PC-3 (cell line): ENCODE measurements at regions not wholly inside any gene's neighbourhood (a gene's known extent, or its start where the extent isn't known, plus 50 kb on each side); places are given as distances from the start of the nearest gene placed in this dataset.
A peak's percentile ranks its signal among the peaks of the same experiment; 100 is the strongest.

ENCODE experiments used
- ATAC-seq: fragments of 200-7000 bp; cut with Tn5 transposase; 2 replicates; pipeline ENCODE4 v1.9.1; 2020; ENCODE audit warnings: mild to moderate bottlenecking, moderate library complexity
- BruUV-seq: library from RNA; stranded (reverse); fragments of 400-500 nt; replicated peaks from 2 replicates; lab custom pipeline; 2021; lab: Mats Ljungman, UMichigan
- CTCF ChIA-PET: fragments of 300-600 bp; sonication (Branson Sonifier 250); formaldehyde crosslinking; loops from one replicate; lab custom pipeline; 2022; ENCODE audit warnings: antibody characterized with exemption; lab: Charles Lee
- POLR2A ChIA-PET: fragments of 300-600 bp; sonication (Branson Sonifier 250); formaldehyde crosslinking; loops from one replicate; lab custom pipeline; 2022; ENCODE audit warnings: antibody characterized with exemption; ENCODE audit not compliant: unreplicated experiment; lab: Charles Lee
- DNase-seq: peaks from one replicate; pipeline ENCODE4 v3.0.0-alpha.2; 2015
- H2AFZ ChIP-seq: fragments of 300-600 bp; sonication (generic); 2 replicates; pipeline ENCODE4 v1.6.0; 2016; ENCODE audit warnings: antibody characterized with exemption, low read length
- H3F3A ChIP-seq: fragments of 300-600 bp; sonication (generic); one replicate; pipeline ENCODE4 v1.6.0; 2017; ENCODE audit warnings: antibody characterized with exemption, low read length, control low read depth, mild to moderate bottlenecking; ENCODE audit not compliant: unreplicated experiment
- H3K27ac ChIP-seq: fragments of 300-600 bp; sonication (generic); 2 replicates; pipeline ENCODE4 v1.5.1; 2016; ENCODE audit warnings: mild to moderate bottlenecking, low read length
- H3K27me3 ChIP-seq: fragments of 300-600 bp; sonication (generic); 2 replicates; pipeline ENCODE4 v1.6.1; 2016; ENCODE audit warnings: low read length, mixed read lengths
- H3K36me3 ChIP-seq: fragments of 300-600 bp; sonication (generic); 2 replicates; pipeline ENCODE4 v1.6.1; 2016; ENCODE audit warnings: low read depth, mixed run types, low read length, mixed read lengths
- H3K4me1 ChIP-seq: fragments of 300-600 bp; sonication (generic); 2 replicates; pipeline ENCODE4 v1.5.1; 2016; ENCODE audit warnings: low read length; ENCODE audit not compliant: insufficient read depth
- H3K4me2 ChIP-seq: fragments of 300-600 bp; sonication (generic); 2 replicates; pipeline ENCODE4 v1.6.0; 2016; ENCODE audit warnings: low read length
- H3K4me3 ChIP-seq: fragments of 300-600 bp; sonication (generic); 2 replicates; pipeline ENCODE4 v1.5.1; 2016; ENCODE audit warnings: mild to moderate bottlenecking, low read length, mixed read lengths
- H3K79me2 ChIP-seq: fragments of 300-600 bp; sonication (generic); 2 replicates; pipeline ENCODE4 v1.6.1; 2017; ENCODE audit warnings: low read length, mixed read lengths
- H3K9ac ChIP-seq: fragments of 300-600 bp; sonication (generic); 2 replicates; pipeline ENCODE4 v1.6.0; 2016; ENCODE audit warnings: mild to moderate bottlenecking, low read length
- H3K9me2 ChIP-seq: fragments of 300-600 bp; sonication (generic); replicated peaks from 2 replicates; pipeline ENCODE4 v1.6.1; 2016; ENCODE audit warnings: mixed run types, low read length, mixed read lengths
- H3K9me3 ChIP-seq: fragments of 300-600 bp; sonication (generic); 2 replicates; pipeline ENCODE4 v1.6.1; 2016; ENCODE audit warnings: low read length, mixed read lengths
- H4K20me1 ChIP-seq: fragments of 300-600 bp; sonication (generic); 2 replicates; pipeline ENCODE4 v1.6.1; 2016; ENCODE audit warnings: low read length, mixed read lengths
- EZH2 ChIP-seq: fragments of 300-600 bp; sonication (generic); IDR thresholded peaks from one replicate; pipeline ENCODE4 v1.6.1; 2017; ENCODE audit warnings: antibody characterized with exemption, mild to moderate bottlenecking, low read length; ENCODE audit not compliant: unreplicated experiment
- EZH2phosphoT487 ChIP-seq: fragments of 300-600 bp; sonication (generic); IDR thresholded peaks from 2 replicates; pipeline ENCODE4 v1.6.1; 2018; ENCODE audit warnings: mild to moderate bottlenecking, antibody characterized with exemption, low read length, borderline replicate concordance
- intact Hi-C: fragments of 100-400 bp; cut with micrococcal nuclease; formaldehyde crosslinking; loops from 2 replicates; pipeline ENCODE4 v1.9.0; 2023
- TF ChIP-seq, protein P1 (sequence below): fragments of 300-600 bp; sonication (generic); conservative IDR thresholded peaks from 2 replicates; pipeline ENCODE4 v1.5.1; 2017; ENCODE audit warnings: antibody characterized with exemption, low read depth, mild to moderate bottlenecking, low read length

DNA sequence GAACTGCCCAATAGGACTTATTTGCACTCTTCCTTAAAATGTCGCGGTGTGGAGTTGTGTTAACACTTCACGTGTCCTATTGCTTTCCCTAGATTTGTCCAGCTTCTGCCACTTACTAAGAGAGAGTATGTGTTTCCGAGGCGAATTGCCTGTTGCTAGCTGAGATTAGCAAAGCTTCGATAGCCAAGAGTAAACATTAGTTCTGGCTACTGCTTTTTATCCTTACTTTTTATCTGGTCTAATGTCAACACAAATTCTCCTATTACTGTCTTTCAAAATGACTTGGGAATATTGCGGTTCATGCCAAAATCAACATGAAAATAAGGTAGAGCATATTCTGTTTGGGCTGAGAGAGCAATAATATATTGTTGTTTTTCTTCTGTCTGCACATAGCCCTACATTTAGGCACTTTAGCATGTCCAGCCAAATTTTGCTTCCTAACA lies 90.4 kb upstream of the VEGFC start:
- H2AFZ ChIP-seq, result peak overlapping the region; percentile 35
- no peaks in the 10 kb centered on the region for H3K9me3 ChIP-seq
- DNase-seq (peak; percentile 72), ATAC-seq (peak; percentile 34)
- peaks cover 44% of the 10 kb centered on the region for H3K4me1 ChIP-seq
- TSS peak; percentile 86 for BruUV-seq
- H4K20me1 ChIP-seq, result no peaks in the 10 kb centered on the region
- no peaks in the 10 kb centered on the region for H3K36me3 ChIP-seq
- CTCF ChIA-PET, result interaction anchor here (0.6 kb wide), 1 partner anchor 21 kb away, joined by 3 read pairs; no protein-coding TSS in a partner anchor
- H3K27me3 ChIP-seq, result no peaks in the 10 kb centered on the region
- peak overlapping the region; percentile 47 for H3K4me3 ChIP-seq
- intact Hi-C loops, result loop anchor here (1.0 to 5.0 kb wide), 9 partner anchors 18 to 386 kb away; no protein-coding TSS in a partner anchor
- peaks cover 6% of the 10 kb centered on the region; the same call in 1 of the 2 replicates for H3K79me2 ChIP-seq
- H3K4me2 ChIP-seq, result peak overlapping the region; percentile 75
- no peaks in the 10 kb centered on the region for H3K9me2 ChIP-seq
- H3K9ac ChIP-seq, result peak overlapping the region; percentile 84
- POLR2A ChIA-PET, result no interaction called here
- peaks cover 5% of the 10 kb centered on the region for H3F3A ChIP-seq
- H3K27ac ChIP-seq, result peak overlapping the region; percentile 99
- TF ChIP-seq, protein P1, sequence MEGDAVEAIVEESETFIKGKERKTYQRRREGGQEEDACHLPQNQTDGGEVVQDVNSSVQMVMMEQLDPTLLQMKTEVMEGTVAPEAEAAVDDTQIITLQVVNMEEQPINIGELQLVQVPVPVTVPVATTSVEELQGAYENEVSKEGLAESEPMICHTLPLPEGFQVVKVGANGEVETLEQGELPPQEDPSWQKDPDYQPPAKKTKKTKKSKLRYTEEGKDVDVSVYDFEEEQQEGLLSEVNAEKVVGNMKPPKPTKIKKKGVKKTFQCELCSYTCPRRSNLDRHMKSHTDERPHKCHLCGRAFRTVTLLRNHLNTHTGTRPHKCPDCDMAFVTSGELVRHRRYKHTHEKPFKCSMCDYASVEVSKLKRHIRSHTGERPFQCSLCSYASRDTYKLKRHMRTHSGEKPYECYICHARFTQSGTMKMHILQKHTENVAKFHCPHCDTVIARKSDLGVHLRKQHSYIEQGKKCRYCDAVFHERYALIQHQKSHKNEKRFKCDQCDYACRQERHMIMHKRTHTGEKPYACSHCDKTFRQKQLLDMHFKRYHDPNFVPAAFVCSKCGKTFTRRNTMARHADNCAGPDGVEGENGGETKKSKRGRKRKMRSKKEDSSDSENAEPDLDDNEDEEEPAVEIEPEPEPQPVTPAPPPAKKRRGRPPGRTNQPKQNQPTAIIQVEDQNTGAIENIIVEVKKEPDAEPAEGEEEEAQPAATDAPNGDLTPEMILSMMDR, result no peak
- TF ChIP-seq EZH2, result no peak
- TF ChIP-seq EZH2phosphoT487, result no peak

DNA sequence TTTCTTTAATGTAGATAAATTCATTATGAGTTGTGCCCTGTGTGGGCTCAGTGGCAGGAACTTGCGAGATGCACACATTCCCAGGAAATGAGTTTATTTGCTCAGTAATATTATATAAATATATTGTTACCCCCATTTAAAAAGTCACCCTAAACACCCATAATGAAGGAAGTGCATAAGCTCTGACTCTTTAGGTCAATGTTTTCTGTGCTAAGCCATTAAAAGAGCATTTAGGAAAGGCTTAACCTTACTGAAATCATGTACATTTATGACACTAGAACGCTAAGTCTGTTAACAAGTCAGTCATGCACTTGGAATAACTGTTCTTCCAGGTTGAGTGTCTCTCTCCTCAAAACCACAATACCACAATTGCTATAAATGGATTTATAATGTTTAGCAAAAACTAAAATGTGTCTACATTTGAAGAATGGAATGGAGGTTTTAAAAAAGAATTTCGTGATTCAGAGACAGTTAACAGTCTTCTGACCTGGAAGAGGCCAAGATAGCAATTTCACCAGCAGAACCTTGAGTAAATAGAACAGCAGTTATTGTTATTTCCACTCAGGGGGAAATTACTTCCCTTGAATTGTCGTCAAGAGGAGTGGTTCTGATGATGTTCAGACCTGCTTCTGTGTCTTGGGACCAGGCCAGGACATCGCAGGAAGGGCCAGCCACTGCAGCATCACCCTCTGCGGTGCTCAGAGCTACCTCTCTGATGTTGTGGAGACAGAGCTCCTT lies 91.1 kb upstream of the VEGFC start:
- BruUV-seq, result no TSS peak
- CTCF ChIA-PET, result no interaction called here
- Histone ChIP-seq H3K4me1 (peaks cover 44% of the 10 kb centered on the region), H3K9me2 (no peaks in the 10 kb centered on the region), H3K4me2 (peak overlapping the region; percentile 75), H3K9ac (peak overlapping the region; percentile 84), H3K27me3 (no peaks in the 10 kb centered on the region), H3K4me3 (peak overlapping the region; percentile 36), H3K27ac (peak overlapping the region; percentile 99), H2AFZ (no peak overlapping the region), H3K9me3 (no peaks in the 10 kb centered on the region), H4K20me1 (no peaks in the 10 kb centered on the region), H3K36me3 (no peaks in the 10 kb centered on the region), H3K79me2 (peaks cover 6% of the 10 kb centered on the region; the same call in 1 of the 2 replicates), H3F3A (peaks cover 5% of the 10 kb centered on the region)
- TF ChIP-seq EZH2phosphoT487 (no peak), EZH2 (no peak)
- TF ChIP-seq, protein P1, result no peak
- DNase-seq, result peak; percentile 93
- peak; percentile 77 for ATAC-seq
- POLR2A ChIA-PET, result interaction anchor here (0.6 to 0.7 kb wide), 3 partner anchors 21 to 92 kb away, joined by 3 to 5 read pairs (median 4); partner anchors contain the start of gene VEGFC
- intact Hi-C loops, result loop anchor here (1.0 to 5.0 kb wide), 10 partner anchors 17 to 507 kb away; no protein-coding TSS in a partner anchor

DNA sequence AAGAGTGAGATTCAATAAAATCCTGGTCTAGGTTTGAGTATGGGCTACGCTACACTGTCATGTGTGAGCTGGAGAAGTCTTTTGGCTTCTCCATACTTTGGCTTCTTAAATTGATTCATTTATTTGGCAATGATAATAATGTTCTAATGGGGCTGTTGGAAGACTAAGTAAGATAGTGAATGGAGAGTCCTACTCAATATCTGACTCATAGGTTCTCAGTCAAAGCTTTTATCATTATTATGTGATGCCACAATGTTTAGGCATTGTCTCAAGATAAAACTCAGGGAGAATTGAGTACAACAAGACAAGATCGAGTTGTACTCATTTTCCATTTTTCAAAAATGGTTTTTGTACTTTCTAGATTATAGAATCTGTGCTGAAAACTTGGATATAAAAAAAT lies 92.5 kb upstream of the VEGFC start:
- Histone ChIP-seq H3K9me3 (no peaks in the 10 kb centered on the region), H3F3A (peaks cover 5% of the 10 kb centered on the region), H3K27me3 (no peaks in the 10 kb centered on the region), H3K4me3 (no peak overlapping the region), H4K20me1 (no peaks in the 10 kb centered on the region), H3K4me1 (peaks cover 44% of the 10 kb centered on the region), H3K27ac (peak overlapping the region; percentile 99), H3K79me2 (peaks cover 6% of the 10 kb centered on the region; the same call in 1 of the 2 replicates), H2AFZ (no peak overlapping the region), H3K4me2 (0 out of 2 replicates have a peak overlapping the region, but pooled peaks have one; percentile 69), H3K36me3 (no peaks in the 10 kb centered on the region), H3K9ac (peak overlapping the region; percentile 74; the same call in 1 of the 2 replicates), H3K9me2 (no peaks in the 10 kb centered on the region)
- no peak for ATAC-seq
- intact Hi-C loops, result no loop called here
- DNase-seq, result peak; percentile 6
- ChIA-PET CTCF (no interaction called here), POLR2A (no interaction called here)
- TF ChIP-seq, protein P1, result no peak
- TF ChIP-seq EZH2 (no peak), EZH2phosphoT487 (no peak)
- no TSS peak for BruUV-seq
